GM12878 (cell line): ENCODE measurements at regions not wholly inside any gene's neighbourhood (a gene's known extent, or its start where the extent isn't known, plus 50 kb on each side); places are given as distances from the start of the nearest gene placed in this dataset.

ENCODE experiments used
- ATAC-seq: fragments of 200-7000 bp; cut with Tn5 transposase; 3 replicates; pipeline ENCODE4 v1.9.1; 2020; ENCODE audit warnings: mild to moderate bottlenecking, moderate library complexity
- BruUV-seq: library from RNA; stranded (reverse); fragments of 400-500 nt; replicated peaks from 2 replicates; lab custom pipeline; 2021; lab: Mats Ljungman, UMichigan
- CTCF ChIA-PET: fragments of 300-600 bp; sonication (Branson Sonifier 250); formaldehyde crosslinking; extraction: SDS; loops from one replicate; lab custom pipeline; 2021; ENCODE audit warnings: inconsistent platforms; lab: Yijun Ruan, JAX
- POLR2A ChIA-PET: fragments of 350-600 bp; formaldehyde crosslinking; extraction: SDS; loops from one replicate; lab custom pipeline; 2021; ENCODE audit warnings: inconsistent platforms; lab: Charles Lee
- RAD21 ChIA-PET: fragments of 300-600 bp; sonication (Branson Sonifier 250); formaldehyde crosslinking; loops from one replicate; lab custom pipeline; 2023; ENCODE audit warnings: antibody characterized with exemption; ENCODE audit not compliant: unreplicated experiment; lab: Charles Lee
- SMC1A ChIA-PET: fragments of 300-600 bp; sonication (Branson Sonifier 250); formaldehyde crosslinking; loops from one replicate; lab custom pipeline; 2023; ENCODE audit not compliant: unreplicated experiment, uncharacterized antibody; lab: Charles Lee
- DNase-seq: peaks from one replicate; pipeline ENCODE4 v3.0.0-alpha.2; 2011; ENCODE audit warnings: low read depth, low spot score
- FAIRE-seq: peaks from 3 replicates; lab custom pipeline; 2011; peaks lifted over from hg19 to GRCh38; lab: Jason Lieb, UNC
- H2AFZ ChIP-seq: 2 replicates; pipeline ENCODE4 v1.6.0; 2011; ENCODE audit warnings: low read depth, low read length, control low read depth; ENCODE audit not compliant: control insufficient read depth
- H3K27ac ChIP-seq: 2 replicates; pipeline ENCODE4 v1.5.1; 2011; ENCODE audit warnings: control low read depth; ENCODE audit not compliant: control insufficient read depth, insufficient read depth
- H3K27me3 ChIP-seq, 2 experiments: replicated peaks in 1 of 2; 2 replicates each; pipeline versions ENCODE4 v1.6.0 to v1.6.1; 2011; ENCODE audit warnings: low read length in 1 of 2; ENCODE audit not compliant: control insufficient read depth in 2 of 2, insufficient read depth in 2 of 2
- H3K36me3 ChIP-seq, 2 experiments: 2 replicates each; pipeline ENCODE4 v1.5.1; 2011; ENCODE audit warnings: low read length in 1 of 2; ENCODE audit not compliant: control insufficient read depth in 2 of 2, insufficient read depth in 2 of 2
- H3K4me1 ChIP-seq: 2 replicates; pipeline ENCODE4 v1.6.1; 2011; ENCODE audit warnings: mild to moderate bottlenecking, low read length, moderate library complexity, mixed read lengths; ENCODE audit not compliant: control insufficient read depth, insufficient read depth
- H3K4me2 ChIP-seq: 2 replicates; pipeline ENCODE4 v1.6.0; 2011; ENCODE audit warnings: control low read depth; ENCODE audit not compliant: control insufficient read depth, insufficient read depth
- H3K4me3 ChIP-seq: fragments of 200-600 bp; sonication (generic); 2 replicates; pipeline ENCODE4 v1.5.1; 2016
- H3K79me2 ChIP-seq: 2 replicates; pipeline ENCODE4 v1.6.0; 2011; ENCODE audit warnings: low read length; ENCODE audit not compliant: control insufficient read depth, insufficient read depth
- H3K9ac ChIP-seq: 2 replicates; pipeline ENCODE4 v1.8.0; 2011; ENCODE audit warnings: low read length, control low read depth, mixed read lengths; ENCODE audit not compliant: control insufficient read depth, insufficient read depth
- H3K9me3 ChIP-seq: replicated peaks from 3 replicates; pipeline ENCODE4 v1.5.1; 2011; ENCODE audit warnings: mild to moderate bottlenecking, low read length; ENCODE audit not compliant: control insufficient read depth, insufficient read depth
- H4K20me1 ChIP-seq: 2 replicates; pipeline ENCODE4 v1.6.0; 2011; ENCODE audit not compliant: control insufficient read depth, insufficient read depth
- WGBS: methylation state at CpG from one replicate; pipeline ENCODE4 v1.1.6; 2016; ENCODE audit warnings: low lambda C conversion rate; ENCODE audit not compliant: insufficient replicate concordance, insufficient coverage; ENCODE audit errors: missing lambda C conversion rate; 5-methylcytosine and 5-hydroxymethylcytosine counted together
- in situ Hi-C: fragments of 300-500 bp; cut with MboI; formaldehyde crosslinking; loops from 9 replicates; pipeline ENCODE4 v1.14.3; 2018; ENCODE audit warnings: mixed read lengths
- intact Hi-C: fragments of 100-400 bp; cut with micrococcal nuclease; formaldehyde crosslinking; loops from one replicate; pipeline ENCODE4 v1.14.2; 2022; ENCODE audit not compliant: unreplicated experiment
- TF ChIP-seq, protein P1 (sequence below): fragments of 450-650 bp; conservative IDR thresholded peaks from 2 replicates; pipeline ENCODE4 v1.6.1; 2017; ENCODE audit warnings: mild to moderate bottlenecking, moderate library complexity
- TF ChIP-seq, protein P2 (sequence below): fragments of 450-650 bp; IDR thresholded peaks from 2 replicates; pipeline ENCODE4 v1.6.1; 2017; ENCODE audit warnings: antibody characterized with exemption, mild to moderate bottlenecking, moderate library complexity
- TF ChIP-seq, protein P3 (sequence below): IDR thresholded peaks from 2 replicates; pipeline ENCODE4 v1.6.1; 2012; ENCODE audit warnings: mild to moderate bottlenecking, low read depth, low read length
- TF ChIP-seq, protein P4 (sequence below): IDR thresholded peaks from 2 replicates; pipeline ENCODE4 v1.6.1; 2011; ENCODE audit warnings: low read depth, low read length, improper control_type of control experiment, borderline replicate concordance
- TF ChIP-seq, protein P5 (sequence below): fragments of 450-650 bp; IDR thresholded peaks from 2 replicates; pipeline ENCODE4 v1.6.1; 2014; ENCODE audit warnings: mild to moderate bottlenecking

DNA sequence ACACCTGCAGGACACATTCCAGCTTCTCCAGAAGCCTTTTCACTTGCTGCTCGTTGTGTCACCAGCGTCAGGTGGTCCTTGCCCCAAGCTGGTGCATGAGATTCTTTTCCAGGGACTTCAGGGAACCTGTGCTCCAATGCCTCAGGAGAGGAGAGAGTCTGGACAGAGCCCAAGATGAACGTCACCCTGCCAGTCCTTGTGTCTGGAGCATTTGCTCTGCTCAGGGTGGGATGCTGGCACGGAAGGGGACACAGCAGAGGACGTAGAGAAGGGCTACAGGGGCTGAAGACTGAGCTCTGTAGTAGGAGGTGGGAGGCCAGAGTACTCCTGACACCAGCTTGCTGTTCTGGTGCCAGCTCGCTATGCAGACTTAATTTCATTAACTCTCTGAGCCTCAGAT, 262.1 kb downstream of the XXYLT1 start:
- peaks cover 0 to 2% of the 10 kb centered on the region in 2 experiments; a peak in 1 of 4 replicates for H3K27me3 ChIP-seq
- WGBS: 16% methylated on average over 6 of the region's 6 CpGs
- in situ Hi-C loops: no loop called here
- intact Hi-C loops: no loop called here
- no peaks in the 10 kb centered on the region for H3K79me2 ChIP-seq
- H2AFZ ChIP-seq: no peak overlapping the region
- FAIRE-seq (no peak), ATAC-seq (no peak), DNase-seq (no peak)
- H3K4me2 ChIP-seq: no peak overlapping the region
- ChIA-PET RAD21 (no interaction called here), SMC1A (interaction anchor here (1.9 kb wide), 1 partner anchor 11 kb away, joined by 7 read pairs; no protein-coding TSS in a partner anchor), CTCF (no interaction called here), POLR2A (no interaction called here)
- H3K4me1 ChIP-seq: no peaks in the 10 kb centered on the region
- no peaks in the 10 kb centered on the region for H3K9me3 ChIP-seq
- no peak overlapping the region for H3K27ac ChIP-seq
- no peaks in the 10 kb centered on the region for H3K36me3 ChIP-seq
- no TSS peak for BruUV-seq
- no peak overlapping the region for H3K9ac ChIP-seq
- TF ChIP-seq, protein P1, sequence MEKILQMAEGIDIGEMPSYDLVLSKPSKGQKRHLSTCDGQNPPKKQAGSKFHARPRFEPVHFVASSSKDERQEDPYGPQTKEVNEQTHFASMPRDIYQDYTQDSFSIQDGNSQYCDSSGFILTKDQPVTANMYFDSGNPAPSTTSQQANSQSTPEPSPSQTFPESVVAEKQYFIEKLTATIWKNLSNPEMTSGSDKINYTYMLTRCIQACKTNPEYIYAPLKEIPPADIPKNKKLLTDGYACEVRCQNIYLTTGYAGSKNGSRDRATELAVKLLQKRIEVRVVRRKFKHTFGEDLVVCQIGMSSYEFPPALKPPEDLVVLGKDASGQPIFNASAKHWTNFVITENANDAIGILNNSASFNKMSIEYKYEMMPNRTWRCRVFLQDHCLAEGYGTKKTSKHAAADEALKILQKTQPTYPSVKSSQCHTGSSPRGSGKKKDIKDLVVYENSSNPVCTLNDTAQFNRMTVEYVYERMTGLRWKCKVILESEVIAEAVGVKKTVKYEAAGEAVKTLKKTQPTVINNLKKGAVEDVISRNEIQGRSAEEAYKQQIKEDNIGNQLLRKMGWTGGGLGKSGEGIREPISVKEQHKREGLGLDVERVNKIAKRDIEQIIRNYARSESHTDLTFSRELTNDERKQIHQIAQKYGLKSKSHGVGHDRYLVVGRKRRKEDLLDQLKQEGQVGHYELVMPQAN: no peak
- H3K4me3 ChIP-seq: no peak overlapping the region
- no peaks in the 10 kb centered on the region for H4K20me1 ChIP-seq

DNA sequence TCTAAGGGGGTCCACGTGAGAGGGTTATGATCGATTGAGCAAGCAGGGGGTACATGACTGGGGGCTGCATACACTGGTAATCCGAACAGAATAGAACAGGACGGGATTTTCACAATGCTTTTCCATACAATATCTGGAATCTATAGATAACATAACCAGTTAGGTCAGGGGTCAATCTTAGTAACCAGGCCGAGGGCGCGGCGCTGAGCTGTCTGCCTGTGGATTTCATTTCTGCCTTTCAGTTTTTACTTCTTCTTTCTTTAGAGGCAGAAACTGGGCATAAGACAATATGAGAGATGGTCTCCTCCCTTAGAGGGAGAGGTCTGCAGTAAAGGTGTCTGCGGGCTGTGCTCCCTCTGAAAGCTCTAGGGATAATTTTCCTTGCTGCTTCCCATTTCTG, 261.3 kb downstream of the XXYLT1 start:
- 21% methylated on average over 9 of the region's 9 CpGs for WGBS
- H3K36me3 ChIP-seq: no peaks in the 10 kb centered on the region
- no peaks in the 10 kb centered on the region for H3K79me2 ChIP-seq
- no peak overlapping the region for H3K4me3 ChIP-seq
- no peak for FAIRE-seq
- no peak overlapping the region for H3K9ac ChIP-seq
- no TSS peak for BruUV-seq
- H3K4me1 ChIP-seq: no peaks in the 10 kb centered on the region
- intact Hi-C loops: no loop called here
- H4K20me1 ChIP-seq: no peaks in the 10 kb centered on the region
- ATAC-seq: no peak
- H2AFZ ChIP-seq: no peak overlapping the region
- in situ Hi-C loops: no loop called here
- ChIA-PET CTCF (interaction anchor here (0.6 kb wide), 1 partner anchor 144 kb away, joined by 5 read pairs; no protein-coding TSS in a partner anchor), SMC1A (interaction anchor here (1.9 kb wide), 1 partner anchor 12 kb away, joined by 7 read pairs; no protein-coding TSS in a partner anchor), RAD21 (no interaction called here), POLR2A (no interaction called here)
- peaks cover 0 to 2% of the 10 kb centered on the region in 2 experiments; a peak in 1 of 4 replicates for H3K27me3 ChIP-seq
- no peaks in the 10 kb centered on the region for H3K9me3 ChIP-seq
- DNase-seq: no peak
- no peak overlapping the region for H3K4me2 ChIP-seq
- no peak overlapping the region for H3K27ac ChIP-seq
- TF ChIP-seq, protein P2, sequence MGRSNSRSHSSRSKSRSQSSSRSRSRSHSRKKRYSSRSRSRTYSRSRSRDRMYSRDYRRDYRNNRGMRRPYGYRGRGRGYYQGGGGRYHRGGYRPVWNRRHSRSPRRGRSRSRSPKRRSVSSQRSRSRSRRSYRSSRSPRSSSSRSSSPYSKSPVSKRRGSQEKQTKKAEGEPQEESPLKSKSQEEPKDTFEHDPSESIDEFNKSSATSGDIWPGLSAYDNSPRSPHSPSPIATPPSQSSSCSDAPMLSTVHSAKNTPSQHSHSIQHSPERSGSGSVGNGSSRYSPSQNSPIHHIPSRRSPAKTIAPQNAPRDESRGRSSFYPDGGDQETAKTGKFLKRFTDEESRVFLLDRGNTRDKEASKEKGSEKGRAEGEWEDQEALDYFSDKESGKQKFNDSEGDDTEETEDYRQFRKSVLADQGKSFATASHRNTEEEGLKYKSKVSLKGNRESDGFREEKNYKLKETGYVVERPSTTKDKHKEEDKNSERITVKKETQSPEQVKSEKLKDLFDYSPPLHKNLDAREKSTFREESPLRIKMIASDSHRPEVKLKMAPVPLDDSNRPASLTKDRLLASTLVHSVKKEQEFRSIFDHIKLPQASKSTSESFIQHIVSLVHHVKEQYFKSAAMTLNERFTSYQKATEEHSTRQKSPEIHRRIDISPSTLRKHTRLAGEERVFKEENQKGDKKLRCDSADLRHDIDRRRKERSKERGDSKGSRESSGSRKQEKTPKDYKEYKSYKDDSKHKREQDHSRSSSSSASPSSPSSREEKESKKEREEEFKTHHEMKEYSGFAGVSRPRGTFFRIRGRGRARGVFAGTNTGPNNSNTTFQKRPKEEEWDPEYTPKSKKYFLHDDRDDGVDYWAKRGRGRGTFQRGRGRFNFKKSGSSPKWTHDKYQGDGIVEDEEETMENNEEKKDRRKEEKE: no peak
- TF ChIP-seq, protein P3, sequence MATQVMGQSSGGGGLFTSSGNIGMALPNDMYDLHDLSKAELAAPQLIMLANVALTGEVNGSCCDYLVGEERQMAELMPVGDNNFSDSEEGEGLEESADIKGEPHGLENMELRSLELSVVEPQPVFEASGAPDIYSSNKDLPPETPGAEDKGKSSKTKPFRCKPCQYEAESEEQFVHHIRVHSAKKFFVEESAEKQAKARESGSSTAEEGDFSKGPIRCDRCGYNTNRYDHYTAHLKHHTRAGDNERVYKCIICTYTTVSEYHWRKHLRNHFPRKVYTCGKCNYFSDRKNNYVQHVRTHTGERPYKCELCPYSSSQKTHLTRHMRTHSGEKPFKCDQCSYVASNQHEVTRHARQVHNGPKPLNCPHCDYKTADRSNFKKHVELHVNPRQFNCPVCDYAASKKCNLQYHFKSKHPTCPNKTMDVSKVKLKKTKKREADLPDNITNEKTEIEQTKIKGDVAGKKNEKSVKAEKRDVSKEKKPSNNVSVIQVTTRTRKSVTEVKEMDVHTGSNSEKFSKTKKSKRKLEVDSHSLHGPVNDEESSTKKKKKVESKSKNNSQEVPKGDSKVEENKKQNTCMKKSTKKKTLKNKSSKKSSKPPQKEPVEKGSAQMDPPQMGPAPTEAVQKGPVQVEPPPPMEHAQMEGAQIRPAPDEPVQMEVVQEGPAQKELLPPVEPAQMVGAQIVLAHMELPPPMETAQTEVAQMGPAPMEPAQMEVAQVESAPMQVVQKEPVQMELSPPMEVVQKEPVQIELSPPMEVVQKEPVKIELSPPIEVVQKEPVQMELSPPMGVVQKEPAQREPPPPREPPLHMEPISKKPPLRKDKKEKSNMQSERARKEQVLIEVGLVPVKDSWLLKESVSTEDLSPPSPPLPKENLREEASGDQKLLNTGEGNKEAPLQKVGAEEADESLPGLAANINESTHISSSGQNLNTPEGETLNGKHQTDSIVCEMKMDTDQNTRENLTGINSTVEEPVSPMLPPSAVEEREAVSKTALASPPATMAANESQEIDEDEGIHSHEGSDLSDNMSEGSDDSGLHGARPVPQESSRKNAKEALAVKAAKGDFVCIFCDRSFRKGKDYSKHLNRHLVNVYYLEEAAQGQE: no peak
- TF ChIP-seq, protein P4, sequence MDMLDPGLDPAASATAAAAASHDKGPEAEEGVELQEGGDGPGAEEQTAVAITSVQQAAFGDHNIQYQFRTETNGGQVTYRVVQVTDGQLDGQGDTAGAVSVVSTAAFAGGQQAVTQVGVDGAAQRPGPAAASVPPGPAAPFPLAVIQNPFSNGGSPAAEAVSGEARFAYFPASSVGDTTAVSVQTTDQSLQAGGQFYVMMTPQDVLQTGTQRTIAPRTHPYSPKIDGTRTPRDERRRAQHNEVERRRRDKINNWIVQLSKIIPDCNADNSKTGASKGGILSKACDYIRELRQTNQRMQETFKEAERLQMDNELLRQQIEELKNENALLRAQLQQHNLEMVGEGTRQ: no peak
- TF ChIP-seq, protein P5, sequence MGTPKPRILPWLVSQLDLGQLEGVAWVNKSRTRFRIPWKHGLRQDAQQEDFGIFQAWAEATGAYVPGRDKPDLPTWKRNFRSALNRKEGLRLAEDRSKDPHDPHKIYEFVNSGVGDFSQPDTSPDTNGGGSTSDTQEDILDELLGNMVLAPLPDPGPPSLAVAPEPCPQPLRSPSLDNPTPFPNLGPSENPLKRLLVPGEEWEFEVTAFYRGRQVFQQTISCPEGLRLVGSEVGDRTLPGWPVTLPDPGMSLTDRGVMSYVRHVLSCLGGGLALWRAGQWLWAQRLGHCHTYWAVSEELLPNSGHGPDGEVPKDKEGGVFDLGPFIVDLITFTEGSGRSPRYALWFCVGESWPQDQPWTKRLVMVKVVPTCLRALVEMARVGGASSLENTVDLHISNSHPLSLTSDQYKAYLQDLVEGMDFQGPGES: no peak
